IPS-18a (cell line): ENCODE measurements at regions not wholly inside any gene's neighbourhood (a gene's known extent, or its start where the extent isn't known, plus 50 kb on each side); places are given as distances from the start of the nearest gene placed in this dataset.

ENCODE experiments used
- H3K27ac ChIP-seq: one replicate; pipeline ENCODE4 v1.5.1; 2013; ENCODE audit warnings: low read length
- H3K27me3 ChIP-seq: one replicate; pipeline ENCODE4 v1.6.1; 2013; ENCODE audit warnings: mild to moderate bottlenecking, low read length; ENCODE audit not compliant: control insufficient read depth, insufficient read depth
- H3K36me3 ChIP-seq: one replicate; pipeline ENCODE4 v1.6.1; 2013; ENCODE audit warnings: low read depth, low read length; ENCODE audit not compliant: control insufficient read depth
- H3K4me1 ChIP-seq: one replicate; pipeline ENCODE4 v1.6.1; 2013; ENCODE audit warnings: low read depth, low read length; ENCODE audit not compliant: control insufficient read depth
- H3K4me3 ChIP-seq: one replicate; pipeline ENCODE4 v1.5.1; 2013; ENCODE audit warnings: low read length
- H3K9ac ChIP-seq: one replicate; pipeline ENCODE4 v1.6.1; 2013; ENCODE audit warnings: mild to moderate bottlenecking, low read length, moderate library complexity
- H3K9me3 ChIP-seq: one replicate; pipeline ENCODE4 v1.6.1; 2013; ENCODE audit warnings: low read depth, low read length; ENCODE audit not compliant: control insufficient read depth

GRCh38 chr22:27667121-27667843, 134.3 kb downstream of the MN1 start:
- H3K27ac ChIP-seq, result no peak overlapping the region
- peaks cover 19% of the 10 kb centered on the region for H3K4me1 ChIP-seq
- H3K4me3 ChIP-seq, result no peak overlapping the region
- no peak overlapping the region for H3K9ac ChIP-seq
- no peaks in the 10 kb centered on the region for H3K36me3 ChIP-seq
- no peaks in the 10 kb centered on the region for H3K27me3 ChIP-seq
- H3K9me3 ChIP-seq, result no peaks in the 10 kb centered on the region

- peaks cover 19% of the 10 kb centered on the region for H3K4me1 ChIP-seq
- H3K36me3 ChIP-seq, result no peaks in the 10 kb centered on the region
- no peak overlapping the region for H3K9ac ChIP-seq
- no peak overlapping the region for H3K27ac ChIP-seq
- H3K27me3 ChIP-seq, result no peaks in the 10 kb centered on the region
- H3K9me3 ChIP-seq, result no peaks in the 10 kb centered on the region
- H3K4me3 ChIP-seq, result no peak overlapping the region
Observed at GRCh38 chr22:27668828-27669797, 132.4 kb downstream of the MN1 start.

GRCh38 chr22:27669798-27670599, 131.6 kb downstream of the MN1 start:
- Histone ChIP-seq H3K27me3 (no peaks in the 10 kb centered on the region), H3K4me3 (no peak overlapping the region), H3K36me3 (no peaks in the 10 kb centered on the region), H3K27ac (no peak overlapping the region), H3K9ac (no peak overlapping the region), H3K9me3 (no peaks in the 10 kb centered on the region), H3K4me1 (peaks cover 19% of the 10 kb centered on the region)

GRCh38 chr22:27670701-27671412, 130.7 kb downstream of the MN1 start:
- H3K9ac ChIP-seq, result peak overlapping the region; percentile 48
- no peaks in the 10 kb centered on the region for H3K36me3 ChIP-seq
- no peaks in the 10 kb centered on the region for H3K9me3 ChIP-seq
- peaks cover 19% of the 10 kb centered on the region for H3K4me1 ChIP-seq
- H3K4me3 ChIP-seq, result no peak overlapping the region
- peak overlapping the region; percentile 68 for H3K27ac ChIP-seq
- no peaks in the 10 kb centered on the region for H3K27me3 ChIP-seq

- Histone ChIP-seq H3K27me3 (no peaks in the 10 kb centered on the region), H3K4me3 (no peak overlapping the region), H3K9me3 (no peaks in the 10 kb centered on the region), H3K27ac (peak overlapping the region; percentile 68), H3K36me3 (no peaks in the 10 kb centered on the region), H3K9ac (peak overlapping the region; percentile 48), H3K4me1 (peaks cover 19% of the 10 kb centered on the region)
Observed at GRCh38 chr22:27671413-27671935, 130.1 kb downstream of the MN1 start.

GRCh38 chr22:27672721-27673418, 128.7 kb downstream of the MN1 start:
- Histone ChIP-seq H3K4me1 (peaks cover 19% of the 10 kb centered on the region), H3K27ac (no peak overlapping the region), H3K4me3 (no peak overlapping the region), H3K36me3 (no peaks in the 10 kb centered on the region), H3K27me3 (no peaks in the 10 kb centered on the region), H3K9me3 (no peaks in the 10 kb centered on the region), H3K9ac (no peak overlapping the region)

GRCh38 chr22:27673839-27674238, 127.7 kb downstream of the MN1 start:
- Histone ChIP-seq H3K4me1 (peaks cover 20% of the 10 kb centered on the region), H3K27ac (no peak overlapping the region), H3K36me3 (no peaks in the 10 kb centered on the region), H3K9ac (no peak overlapping the region), H3K9me3 (no peaks in the 10 kb centered on the region), H3K27me3 (no peaks in the 10 kb centered on the region), H3K4me3 (no peak overlapping the region)

- H3K36me3 ChIP-seq, result no peaks in the 10 kb centered on the region
- no peak overlapping the region for H3K27ac ChIP-seq
- H3K4me3 ChIP-seq, result no peak overlapping the region
- no peaks in the 10 kb centered on the region for H3K9me3 ChIP-seq
- H3K27me3 ChIP-seq, result no peaks in the 10 kb centered on the region
- H3K4me1 ChIP-seq, result peaks cover 25% of the 10 kb centered on the region
- H3K9ac ChIP-seq, result no peak overlapping the region
Observed at GRCh38 chr22:27674261-27674923, 127.2 kb downstream of the MN1 start.

GRCh38 chr22:27676545-27677213, 124.9 kb downstream of the MN1 start:
- H3K4me3 ChIP-seq, result no peak overlapping the region
- H3K4me1 ChIP-seq, result peaks cover 10% of the 10 kb centered on the region
- H3K27me3 ChIP-seq, result no peaks in the 10 kb centered on the region
- no peaks in the 10 kb centered on the region for H3K9me3 ChIP-seq
- H3K27ac ChIP-seq, result no peak overlapping the region
- no peaks in the 10 kb centered on the region for H3K36me3 ChIP-seq
- H3K9ac ChIP-seq, result no peak overlapping the region
